Activated T-cell treated with anti-CD3 and anti-CD28 coated beads, Interleukin-2, amount 50 U/mL, for 72 hours (primary cell): ENCODE measurements at regions not wholly inside any gene's neighbourhood (a gene's known extent, or its start where the extent isn't known, plus 50 kb on each side); places are given as distances from the start of the nearest gene placed in this dataset.

Experiments
- ATAC-seq, 2 donors: fragments of 150-1000 bp; cut with Tn5 transposase; replicated peaks in 1 of 2; 2 replicates each; pipeline ENCODE4 v1.10.0; 2021; ENCODE audit warnings: moderate library complexity in 2 of 2, mild to moderate bottlenecking in 1 of 2
- DNase-seq, 2 donors: peaks; one replicate each; pipeline ENCODE4 v3.0.0; 2021 to 2022; ENCODE audit warnings: mixed read lengths in 1 of 2
- H3K27ac Mint-ChIP-seq: one replicate; pipeline ENCODE4 v1.8.0; 2022; ENCODE audit warnings: mild to moderate bottlenecking, moderate library complexity, mixed read lengths
- H3K27me3 Mint-ChIP-seq: one replicate; pipeline ENCODE4 v1.8.0; 2022; ENCODE audit warnings: low read depth, mixed read lengths
- H3K36me3 Mint-ChIP-seq, 2 donors: one replicate each; pipeline ENCODE4 v1.8.0; 2022; ENCODE audit warnings: mixed read lengths in 2 of 2, mild to moderate bottlenecking in 1 of 2; ENCODE audit not compliant: insufficient read depth in 2 of 2
- H3K4me1 Mint-ChIP-seq: one replicate; pipeline ENCODE4 v1.8.0; 2022; ENCODE audit warnings: low read depth, mixed read lengths
- H3K4me3 Mint-ChIP-seq, 2 donors: one replicate each; pipeline ENCODE4 v1.8.0; 2022; ENCODE audit warnings: mild to moderate bottlenecking in 2 of 2, mixed read lengths in 2 of 2, moderate library complexity in 2 of 2
- H3K9me3 Mint-ChIP-seq, 2 donors: one replicate each; pipeline ENCODE4 v1.8.0; 2022; ENCODE audit warnings: mixed read lengths in 2 of 2

- DNase-seq (no peak), ATAC-seq (no peak)
- Mint-ChIP-seq H3K36me3 (no peaks in the 10 kb centered on the region), H3K4me1 (peaks cover 15% of the 10 kb centered on the region), H3K27me3 (peaks cover 6% of the 10 kb centered on the region), H3K27ac (no peak overlapping the region), H3K9me3 (no peaks in the 10 kb centered on the region), H3K4me3 (no peak overlapping the region)
Observed at GRCh38 chr13:50682966-50683365, 160.5 kb downstream of the DLEU7 start.

- peaks cover 15% of the 10 kb centered on the region for H3K4me1 Mint-ChIP-seq
- H3K27me3 Mint-ChIP-seq: peaks cover 6% of the 10 kb centered on the region
- no peak overlapping the region for H3K27ac Mint-ChIP-seq
- H3K36me3 Mint-ChIP-seq: no peaks in the 10 kb centered on the region
- no peaks in the 10 kb centered on the region for H3K9me3 Mint-ChIP-seq
- DNase-seq (no peak), ATAC-seq (no peak)
- no peak overlapping the region for H3K4me3 Mint-ChIP-seq
Observed at GRCh38 chr13:50684366-50684765, 159.1 kb downstream of the DLEU7 start.

- no peak for ATAC-seq
Observed at GRCh38 chr13:50685491-50685890, 158.0 kb downstream of the DLEU7 start.

GRCh38 chr13:50685956-50686355, 157.5 kb downstream of the DLEU7 start:
- H3K9me3 Mint-ChIP-seq: no peaks in the 10 kb centered on the region
- no peak overlapping the region for H3K4me3 Mint-ChIP-seq
- no peak for DNase-seq
- H3K36me3 Mint-ChIP-seq: no peaks in the 10 kb centered on the region
- H3K27ac Mint-ChIP-seq: no peak overlapping the region
- peaks cover 15% of the 10 kb centered on the region for H3K4me1 Mint-ChIP-seq
- no peak for ATAC-seq
- peaks cover 6% of the 10 kb centered on the region for H3K27me3 Mint-ChIP-seq

More at GRCh38 chr13:50685491-50685890, 158.0 kb downstream of the DLEU7 start:
- Mint-ChIP-seq H3K9me3 (no peaks in the 10 kb centered on the region), H3K27me3 (peaks cover 6% of the 10 kb centered on the region), H3K4me1 (peaks cover 15% of the 10 kb centered on the region), H3K27ac (no peak overlapping the region), H3K36me3 (no peaks in the 10 kb centered on the region), H3K4me3 (no peak overlapping the region)
- DNase-seq: no peak

- H3K27ac Mint-ChIP-seq: no peak overlapping the region
Observed at GRCh38 chr13:50686551-50686950, 156.9 kb downstream of the DLEU7 start.

GRCh38 chr13:50687545-50687944, 155.9 kb downstream of the DLEU7 start:
- no peaks in the 10 kb centered on the region for H3K36me3 Mint-ChIP-seq
- H3K4me3 Mint-ChIP-seq: no peak overlapping the region
- no peak overlapping the region for H3K27ac Mint-ChIP-seq
- H3K4me1 Mint-ChIP-seq: peaks cover 15% of the 10 kb centered on the region
- ATAC-seq (no peak), DNase-seq (no peak)
- peaks cover 6% of the 10 kb centered on the region for H3K27me3 Mint-ChIP-seq
- H3K9me3 Mint-ChIP-seq: no peaks in the 10 kb centered on the region

More at GRCh38 chr13:50686551-50686950, 156.9 kb downstream of the DLEU7 start:
- Mint-ChIP-seq H3K9me3 (no peaks in the 10 kb centered on the region), H3K36me3 (no peaks in the 10 kb centered on the region), H3K4me1 (peaks cover 15% of the 10 kb centered on the region), H3K27me3 (peaks cover 6% of the 10 kb centered on the region), H3K4me3 (no peak overlapping the region)
- peak in 1 of 2 donors; percentile 3 for DNase-seq
- ATAC-seq: peak in 1 of 2 donors; percentile 49

GRCh38 chr13:50690006-50690405, 153.5 kb downstream of the DLEU7 start:
- no peak overlapping the region for H3K4me3 Mint-ChIP-seq
- DNase-seq (no peak), ATAC-seq (no peak)
- H3K36me3 Mint-ChIP-seq: no peaks in the 10 kb centered on the region
- H3K27me3 Mint-ChIP-seq: no peaks in the 10 kb centered on the region
- no peaks in the 10 kb centered on the region for H3K9me3 Mint-ChIP-seq
- H3K4me1 Mint-ChIP-seq: peaks cover 8% of the 10 kb centered on the region
- no peak overlapping the region for H3K27ac Mint-ChIP-seq

GRCh38 chr13:50691176-50691680, 152.3 kb downstream of the DLEU7 start:
- H3K27ac Mint-ChIP-seq: no peak overlapping the region
- ATAC-seq (no peak), DNase-seq (no peak)
- peaks cover 8% of the 10 kb centered on the region for H3K4me1 Mint-ChIP-seq
- H3K27me3 Mint-ChIP-seq: no peaks in the 10 kb centered on the region
- no peaks in the 10 kb centered on the region for H3K9me3 Mint-ChIP-seq
- H3K36me3 Mint-ChIP-seq: no peaks in the 10 kb centered on the region
- H3K4me3 Mint-ChIP-seq: no peak overlapping the region

GRCh38 chr13:50691681-50692263, 151.7 kb downstream of the DLEU7 start:
- H3K27me3 Mint-ChIP-seq: no peaks in the 10 kb centered on the region
- no peak for ATAC-seq
- no peak for DNase-seq
- peaks cover 3% of the 10 kb centered on the region for H3K4me1 Mint-ChIP-seq
- H3K36me3 Mint-ChIP-seq: no peaks in the 10 kb centered on the region
- H3K27ac Mint-ChIP-seq: no peak overlapping the region
- H3K9me3 Mint-ChIP-seq: no peaks in the 10 kb centered on the region
- H3K4me3 Mint-ChIP-seq: no peak overlapping the region

GRCh38 chr13:50692396-50692915, 151.0 kb downstream of the DLEU7 start:
- H3K4me1 Mint-ChIP-seq: no peaks in the 10 kb centered on the region
- H3K36me3 Mint-ChIP-seq: no peaks in the 10 kb centered on the region
- no peaks in the 10 kb centered on the region for H3K9me3 Mint-ChIP-seq
- no peaks in the 10 kb centered on the region for H3K27me3 Mint-ChIP-seq
- no peak for ATAC-seq
- H3K27ac Mint-ChIP-seq: no peak overlapping the region
- no peak for DNase-seq
- no peak overlapping the region for H3K4me3 Mint-ChIP-seq

- H3K27me3 Mint-ChIP-seq: no peaks in the 10 kb centered on the region
- DNase-seq (no peak), ATAC-seq (no peak)
- H3K4me3 Mint-ChIP-seq: no peak overlapping the region
- H3K36me3 Mint-ChIP-seq: no peaks in the 10 kb centered on the region
- H3K27ac Mint-ChIP-seq: no peak overlapping the region
- H3K4me1 Mint-ChIP-seq: no peaks in the 10 kb centered on the region
- no peaks in the 10 kb centered on the region for H3K9me3 Mint-ChIP-seq
Observed at GRCh38 chr13:50693727-50694126, 149.8 kb downstream of the DLEU7 start.

GRCh38 chr13:50697746-50698539, 145.5 kb downstream of the DLEU7 start:
- Mint-ChIP-seq H3K9me3 (no peaks in the 10 kb centered on the region), H3K4me1 (no peaks in the 10 kb centered on the region), H3K36me3 (no peaks in the 10 kb centered on the region), H3K27ac (no peak overlapping the region), H3K27me3 (no peaks in the 10 kb centered on the region), H3K4me3 (no peak overlapping the region)
- DNase-seq (no peak), ATAC-seq (no peak)

GRCh38 chr13:50699874-50700663, 143.4 kb downstream of the DLEU7 start:
- ATAC-seq: no peak
- no peak for DNase-seq
- no peaks in the 10 kb centered on the region for H3K36me3 Mint-ChIP-seq
- no peaks in the 10 kb centered on the region for H3K9me3 Mint-ChIP-seq
- H3K27ac Mint-ChIP-seq: no peak overlapping the region
- no peak overlapping the region for H3K4me3 Mint-ChIP-seq
- H3K4me1 Mint-ChIP-seq: no peaks in the 10 kb centered on the region
- no peaks in the 10 kb centered on the region for H3K27me3 Mint-ChIP-seq
